ENCODE measurements at regions not wholly inside any gene's neighbourhood (a gene's known extent, or its start where the extent isn't known, plus 50 kb on each side); places are given as distances from the start of the nearest gene placed in this dataset.

GRCh38 chr18:26778054-26778393, 87.5 kb downstream of the AQP4 start:
- H3K4me1 ChIP-seq (ENCODE audit: control insufficient read depth, extremely low read depth, insufficient read depth, low read length), result no peaks in the 10 kb centered on the region
- BruUV-seq (replicated peaks), result no TSS peak
- DNase-seq (ENCODE audit: low read depth, low spot score) (no peak), FAIRE-seq (no peak)
- no peaks in the 10 kb centered on the region for H3K9me3 ChIP-seq (replicated peaks; ENCODE audit: control insufficient read depth, insufficient read depth, low read length)
- no peaks in the 10 kb centered on the region for H3K9me1 ChIP-seq (replicated peaks; ENCODE audit: control insufficient read depth, extremely low read depth, insufficient read depth, low read length)
- no peak overlapping the region for H3K27ac ChIP-seq (ENCODE audit: insufficient read depth, low read depth, low read length)
- H3K27me3 ChIP-seq (ENCODE audit: control insufficient read depth in 2 of 2, insufficient read depth in 2 of 2, low read length in 2 of 2), result no peaks in the 10 kb centered on the region
- no peaks in the 10 kb centered on the region for H3K79me2 ChIP-seq (ENCODE audit: control insufficient read depth, insufficient read depth, low read length)
- ChIA-PET POLR2A (no interaction called here), CTCF (no interaction called here)
- no peaks in the 10 kb centered on the region for H4K20me1 ChIP-seq (replicated peaks; ENCODE audit: control insufficient read depth, extremely low read depth, insufficient read depth, low read length)
- no peak overlapping the region for H3K4me3 ChIP-seq (replicated peaks in 1 of 3; ENCODE audit: insufficient read depth in 1 of 3, low read depth in 1 of 3, low read length in 3 of 3)
- intact Hi-C loops (cut with micrococcal nuclease), result no loop called here
- no peak overlapping the region for H3K4me2 ChIP-seq (ENCODE audit: insufficient read depth, low read length)
- dilution Hi-C loops (cut with MboI; ENCODE audit: extremely low pct_ligation_motif_present, low sequenced_read_pairs), result no loop called here
- no peaks in the 10 kb centered on the region for H3K36me3 ChIP-seq (ENCODE audit: control insufficient read depth in 2 of 2, extremely low read depth in 1 of 2, insufficient read depth in 2 of 2, low read length in 2 of 2)
- H3K9ac ChIP-seq (replicated peaks; ENCODE audit: extremely low read depth, insufficient read depth, low read length), result no peak overlapping the region
- no peak overlapping the region for H2AFZ ChIP-seq (ENCODE audit: low read depth, low read length)
- no peak for TF ChIP-seq JUN (IDR thresholded peaks at IDR 0.05; ENCODE audit: borderline replicate concordance, insufficient read depth, insufficient read length, low read depth)
- no peak for TF ChIP-seq EZH2 (IDR thresholded peaks at IDR 0.05; ENCODE audit: borderline replicate concordance, low read depth, low read length, severe bottlenecking)
- no peak for TF ChIP-seq POLR2AphosphoS5 (IDR thresholded peaks at IDR 0.05; ENCODE audit: insufficient read depth, low read depth, low read length)
- no peak for TF ChIP-seq MAX (IDR thresholded peaks at IDR 0.05; ENCODE audit: insufficient read depth, insufficient read length)
- TF ChIP-seq FOS (IDR thresholded peaks at IDR 0.05; ENCODE audit: borderline replicate concordance, insufficient read depth, low read length), result no peak
- no peak for TF ChIP-seq POLR2A (IDR thresholded peaks at IDR 0.05; ENCODE audit: low read depth, low read length)
- no peak for TF ChIP-seq CTCF (IDR thresholded peaks at IDR 0.05; ENCODE audit: extremely low read depth in 1 of 2, insufficient read depth in 1 of 2, low read depth in 1 of 2, low read length in 2 of 2)
- TF ChIP-seq GATA2 (IDR thresholded peaks at IDR 0.05; ENCODE audit: insufficient read depth, insufficient read length, low read depth, low read length), result no peak
- no peak for TF ChIP-seq MYC (IDR thresholded peaks at IDR 0.05; ENCODE audit: low read depth, low read length)

Measured in endothelial cell of umbilical vein (primary cell).